Keratinocyte (primary cell): ENCODE measurements at regions not wholly inside any gene's neighbourhood (a gene's known extent, or its start where the extent isn't known, plus 50 kb on each side); places are given as distances from the start of the nearest gene placed in this dataset.

ENCODE experiments used
- CTCF ChIP-seq, 3 experiments: IDR thresholded peaks in 1 of 3; conservative IDR thresholded peaks in 1 of 3; optimal IDR thresholded peaks in 1 of 3; 2 replicates in 2 of 3; 3 replicates in 1 of 3; pipeline versions ENCODE3 to v1.5.1; 2011; ENCODE audit warnings: low read length in 3 of 3, mild to moderate bottlenecking in 3 of 3, moderate library complexity in 2 of 3, control low read depth in 1 of 3, inconsistent platforms in 1 of 3; ENCODE audit not compliant: insufficient read depth in 2 of 3; ENCODE audit errors: extremely low read depth in 1 of 3
- EZH2 ChIP-seq: IDR thresholded peaks from one replicate; pipeline ENCODE4 v1.6.1; 2012; ENCODE audit warnings: inconsistent platforms, mild to moderate bottlenecking, low read length, moderate library complexity

DNA sequence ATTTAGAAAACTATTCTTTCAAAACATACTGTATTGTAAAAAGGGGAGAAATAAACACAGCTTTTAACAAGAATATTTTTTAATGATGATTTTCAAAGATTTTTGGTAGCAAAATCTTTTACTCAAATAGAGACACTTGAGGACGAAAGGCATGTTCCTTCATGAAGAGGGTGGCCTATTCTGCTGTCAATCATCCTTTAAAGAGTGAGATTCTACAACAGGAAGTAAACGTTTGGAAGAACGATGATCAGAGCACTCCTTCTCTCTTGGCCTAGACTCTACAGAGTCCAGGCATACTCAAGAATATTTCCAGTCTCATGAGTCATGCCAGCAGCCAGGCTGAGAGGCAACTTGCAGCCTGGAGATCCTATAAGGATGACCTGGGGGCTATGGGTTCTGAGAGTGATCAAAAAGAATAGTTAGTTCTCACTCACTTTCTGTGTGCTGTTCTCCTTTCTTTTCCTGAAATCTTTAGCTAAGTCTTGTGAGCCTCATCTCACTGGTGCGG lies 62.4 kb upstream of the TCF4 start:
- TF ChIP-seq CTCF (optimal IDR thresholded peaks at IDR 0.05 in 1 of 3, IDR thresholded peaks at IDR 0.05 in 1 of 3, conservative IDR thresholded peaks at IDR 0.05 in 1 of 3; ENCODE audit: extremely low read depth in 1 of 3, insufficient read depth in 2 of 3, low read length in 3 of 3) = no peak
- no peak for TF ChIP-seq EZH2
